ENCODE measurements at regions not wholly inside any gene's neighbourhood (a gene's known extent, or its start where the extent isn't known, plus 50 kb on each side); places are given as distances from the start of the nearest gene placed in this dataset.

DNA sequence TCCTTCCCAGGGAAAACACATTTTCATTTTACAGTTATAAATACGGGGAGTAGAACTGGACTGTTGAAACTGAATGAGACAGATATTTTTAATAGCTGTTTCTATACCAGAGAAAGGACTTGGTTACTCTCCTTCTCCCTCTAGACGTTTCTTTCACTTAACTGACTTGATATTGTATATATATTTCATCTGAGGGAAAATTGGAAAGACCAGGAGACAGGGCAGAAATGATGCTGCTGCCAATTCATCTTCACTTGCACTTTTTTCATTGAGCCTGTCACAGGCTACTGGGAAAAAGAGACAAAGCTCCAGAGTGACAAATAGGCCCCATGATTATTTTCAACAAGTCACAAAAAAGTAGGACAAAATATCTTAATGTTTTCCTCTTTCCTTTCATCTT is 636.0 kb upstream of the TPK1 start:
- in situ Hi-C loops (cut with MboI; ENCODE audit: low sequenced_read_pairs), result no loop called here

More for the DNA sequence above, 636.0 kb upstream of the TPK1 start:
- TF ChIP-seq, protein P1, sequence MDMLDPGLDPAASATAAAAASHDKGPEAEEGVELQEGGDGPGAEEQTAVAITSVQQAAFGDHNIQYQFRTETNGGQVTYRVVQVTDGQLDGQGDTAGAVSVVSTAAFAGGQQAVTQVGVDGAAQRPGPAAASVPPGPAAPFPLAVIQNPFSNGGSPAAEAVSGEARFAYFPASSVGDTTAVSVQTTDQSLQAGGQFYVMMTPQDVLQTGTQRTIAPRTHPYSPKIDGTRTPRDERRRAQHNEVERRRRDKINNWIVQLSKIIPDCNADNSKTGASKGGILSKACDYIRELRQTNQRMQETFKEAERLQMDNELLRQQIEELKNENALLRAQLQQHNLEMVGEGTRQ (IDR thresholded peaks at IDR 0.05; ENCODE audit: low read depth, low read length), result no peak
- no peak for TF ChIP-seq CHD1 (IDR thresholded peaks at IDR 0.05; ENCODE audit: low read depth, low read length)
- TF ChIP-seq FOS (IDR thresholded peaks at IDR 0.05; ENCODE audit: low read depth, low read length), result no peak
- TF ChIP-seq SMC3 (IDR thresholded peaks at IDR 0.05; ENCODE audit: low read depth, low read length), result no peak
- TF ChIP-seq RCOR1 (IDR thresholded peaks at IDR 0.05; ENCODE audit: insufficient replicate concordance, low read length), result no peak
- TF ChIP-seq NFE2L2 (IDR thresholded peaks at IDR 0.05; ENCODE audit: low read depth, low read length), result no peak
- TF ChIP-seq, protein P2, sequence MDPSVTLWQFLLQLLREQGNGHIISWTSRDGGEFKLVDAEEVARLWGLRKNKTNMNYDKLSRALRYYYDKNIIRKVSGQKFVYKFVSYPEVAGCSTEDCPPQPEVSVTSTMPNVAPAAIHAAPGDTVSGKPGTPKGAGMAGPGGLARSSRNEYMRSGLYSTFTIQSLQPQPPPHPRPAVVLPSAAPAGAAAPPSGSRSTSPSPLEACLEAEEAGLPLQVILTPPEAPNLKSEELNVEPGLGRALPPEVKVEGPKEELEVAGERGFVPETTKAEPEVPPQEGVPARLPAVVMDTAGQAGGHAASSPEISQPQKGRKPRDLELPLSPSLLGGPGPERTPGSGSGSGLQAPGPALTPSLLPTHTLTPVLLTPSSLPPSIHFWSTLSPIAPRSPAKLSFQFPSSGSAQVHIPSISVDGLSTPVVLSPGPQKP (IDR thresholded peaks at IDR 0.05; ENCODE audit: borderline replicate concordance, low read depth, low read length), result no peak
- no peak for TF ChIP-seq MAFK (IDR thresholded peaks at IDR 0.05; ENCODE audit: low read depth, low read length)
- TF ChIP-seq RAD21 (IDR thresholded peaks at IDR 0.05; ENCODE audit: low read length), result no peak
- TF ChIP-seq, protein P3, sequence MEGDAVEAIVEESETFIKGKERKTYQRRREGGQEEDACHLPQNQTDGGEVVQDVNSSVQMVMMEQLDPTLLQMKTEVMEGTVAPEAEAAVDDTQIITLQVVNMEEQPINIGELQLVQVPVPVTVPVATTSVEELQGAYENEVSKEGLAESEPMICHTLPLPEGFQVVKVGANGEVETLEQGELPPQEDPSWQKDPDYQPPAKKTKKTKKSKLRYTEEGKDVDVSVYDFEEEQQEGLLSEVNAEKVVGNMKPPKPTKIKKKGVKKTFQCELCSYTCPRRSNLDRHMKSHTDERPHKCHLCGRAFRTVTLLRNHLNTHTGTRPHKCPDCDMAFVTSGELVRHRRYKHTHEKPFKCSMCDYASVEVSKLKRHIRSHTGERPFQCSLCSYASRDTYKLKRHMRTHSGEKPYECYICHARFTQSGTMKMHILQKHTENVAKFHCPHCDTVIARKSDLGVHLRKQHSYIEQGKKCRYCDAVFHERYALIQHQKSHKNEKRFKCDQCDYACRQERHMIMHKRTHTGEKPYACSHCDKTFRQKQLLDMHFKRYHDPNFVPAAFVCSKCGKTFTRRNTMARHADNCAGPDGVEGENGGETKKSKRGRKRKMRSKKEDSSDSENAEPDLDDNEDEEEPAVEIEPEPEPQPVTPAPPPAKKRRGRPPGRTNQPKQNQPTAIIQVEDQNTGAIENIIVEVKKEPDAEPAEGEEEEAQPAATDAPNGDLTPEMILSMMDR (conservative IDR thresholded peaks at IDR 0.05; ENCODE audit: low read depth, low read length), result no peak
- TF ChIP-seq POLR2A (IDR thresholded peaks at IDR 0.05; ENCODE audit: low read depth, low read length), result no peak
- no peak for TF ChIP-seq BHLHE40 (IDR thresholded peaks at IDR 0.05; ENCODE audit: low read depth, low read length)
- no peak for TF ChIP-seq MXI1 (IDR thresholded peaks at IDR 0.05; ENCODE audit: borderline replicate concordance, low read depth, low read length)
- TF ChIP-seq MAZ (IDR thresholded peaks at IDR 0.05; ENCODE audit: borderline replicate concordance, low read depth, low read length), result no peak
- TF ChIP-seq CEBPB (IDR thresholded peaks at IDR 0.05; ENCODE audit: low read depth, low read length), result no peak
- TF ChIP-seq RFX5 (IDR thresholded peaks at IDR 0.05; ENCODE audit: low read depth, low read length), result no peak
- no peak overlapping the region for H2BK20ac ChIP-seq (ENCODE audit: low read depth, low read length)
- no peaks in the 10 kb centered on the region for H3K36me3 ChIP-seq (ENCODE audit: control insufficient read depth, insufficient read depth, low read length)
- H3K27me3 ChIP-seq (ENCODE audit: control insufficient read depth, insufficient read depth, low read length), result no peaks in the 10 kb centered on the region
- ATAC-seq (ENCODE audit: low read depth), result no peak
- peaks cover 9% of the 10 kb centered on the region for H3K9me3 ChIP-seq (ENCODE audit: control insufficient read depth, insufficient read depth, low read length)
- no peak overlapping the region for H2AFZ ChIP-seq (replicated peaks; ENCODE audit: low read length, poor library complexity)
- ChIA-PET CTCF (no interaction called here), POLR2A (ENCODE audit: unreplicated experiment) (no interaction called here)
- no CpG with 5 or more reads among the region's 2 CpGs for WGBS, 2 experiments (ENCODE audit: extremely low coverage in 2 of 2, insufficient read length in 1 of 2)
- no peaks in the 10 kb centered on the region for H3K9me1 ChIP-seq (ENCODE audit: insufficient read depth, low read length)
- dilution Hi-C loops (cut with HindIII; ENCODE audit: low sequenced_read_pairs, unreplicated experiment), result no loop called here
- H4K20me1 ChIP-seq (ENCODE audit: insufficient read depth, low read length), result no peaks in the 10 kb centered on the region
- no peak overlapping the region for H4K8ac ChIP-seq (ENCODE audit: low read depth in 2 of 2, low read length in 2 of 2)
- H3K4me1 ChIP-seq (ENCODE audit: control insufficient read depth, insufficient read depth, low read length), result no peaks in the 10 kb centered on the region
- H3K4me3 ChIP-seq (ENCODE audit: insufficient read depth, low read depth, low read length), result no peak overlapping the region
- BruUV-seq (replicated peaks), result no TSS peak
- H4K5ac ChIP-seq (ENCODE audit: low read depth, low read length), result no peak overlapping the region
- no peak overlapping the region for H2AK9ac ChIP-seq (replicated peaks; ENCODE audit: low read depth, low read length, poor library complexity)
- no peak overlapping the region for H2AK5ac ChIP-seq (ENCODE audit: low read depth, low read length)
- no peak overlapping the region for H2BK120ac ChIP-seq (ENCODE audit: low read depth, low read length)
- H3K79me1 ChIP-seq (ENCODE audit: low read depth in 1 of 2, low read length in 2 of 2), result no peaks in the 10 kb centered on the region
- H4K91ac ChIP-seq (ENCODE audit: insufficient read depth, low read depth, low read length), result no peak overlapping the region
- no peak overlapping the region for H3K14ac ChIP-seq (replicated peaks; ENCODE audit: low read depth, low read length)
- H2BK15ac ChIP-seq (ENCODE audit: low read depth, low read length), result no peak overlapping the region
- H2BK5ac ChIP-seq (ENCODE audit: low read depth, low read length, poor library complexity, severe bottlenecking), result no peak overlapping the region
- no peak overlapping the region for H3K4me2 ChIP-seq (ENCODE audit: low read depth, low read length)
- no peak overlapping the region for H3K9ac ChIP-seq (ENCODE audit: low read depth, low read length)
- no peak for DNase-seq
- H3K23ac ChIP-seq (ENCODE audit: low read depth, low read length), result no peak overlapping the region
- no peak overlapping the region for H3K56ac ChIP-seq (ENCODE audit: extremely low read depth, insufficient read depth, low read length)
- no peak overlapping the region for H3K27ac ChIP-seq (ENCODE audit: insufficient read depth, low read length)
- intact Hi-C loops (cut with micrococcal nuclease), result no loop called here
- no peak overlapping the region for H3K4ac ChIP-seq (ENCODE audit: low read depth, low read length)
- H3K18ac ChIP-seq (ENCODE audit: low read depth, low read length), result no peak overlapping the region

All from IMR-90 (cell line).